Keratinocyte (primary cell): ENCODE measurements at regions not wholly inside any gene's neighbourhood (a gene's known extent, or its start where the extent isn't known, plus 50 kb on each side); places are given as distances from the start of the nearest gene placed in this dataset.

Experiments
- CTCF ChIP-seq, 3 experiments: IDR thresholded peaks in 1 of 3; conservative IDR thresholded peaks in 1 of 3; optimal IDR thresholded peaks in 1 of 3; 2 replicates in 2 of 3; 3 replicates in 1 of 3; pipeline versions ENCODE3 to v1.5.1; 2011; ENCODE audit warnings: low read length in 3 of 3, mild to moderate bottlenecking in 3 of 3, moderate library complexity in 2 of 3, control low read depth in 1 of 3, inconsistent platforms in 1 of 3; ENCODE audit not compliant: insufficient read depth in 2 of 3; ENCODE audit errors: extremely low read depth in 1 of 3
- EZH2 ChIP-seq: IDR thresholded peaks from one replicate; pipeline ENCODE4 v1.6.1; 2012; ENCODE audit warnings: inconsistent platforms, mild to moderate bottlenecking, low read length, moderate library complexity

- TF ChIP-seq CTCF (optimal IDR thresholded peaks at IDR 0.05 in 1 of 3, IDR thresholded peaks at IDR 0.05 in 1 of 3, conservative IDR thresholded peaks at IDR 0.05 in 1 of 3; ENCODE audit: extremely low read depth in 1 of 3, insufficient read depth in 2 of 3, low read length in 3 of 3) (no peak), EZH2 (no peak)
Observed at GRCh38 chr2:19552270-19552669, 193.8 kb upstream of the OSR1 start.
